ENCODE measurements at regions not wholly inside any gene's neighbourhood (a gene's known extent, or its start where the extent isn't known, plus 50 kb on each side); places are given as distances from the start of the nearest gene placed in this dataset.

DNA sequence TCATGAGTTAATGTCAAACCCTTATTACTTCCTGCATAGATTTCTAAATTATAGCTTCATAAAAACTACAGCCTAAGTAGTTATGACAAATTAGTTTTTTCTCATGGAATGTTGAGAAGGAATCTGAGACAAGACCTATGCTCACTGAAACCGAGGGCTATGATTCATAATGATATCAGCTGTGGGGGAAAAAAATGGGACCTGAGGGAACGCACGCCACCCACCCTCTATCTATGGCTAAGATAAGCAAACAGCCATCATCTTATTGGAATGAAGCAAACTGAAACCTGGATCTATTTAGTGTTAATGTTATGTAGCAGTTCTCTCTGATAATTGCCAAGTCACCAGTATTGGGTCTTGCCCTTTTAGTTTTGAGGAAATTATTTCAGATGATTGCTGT, 906.9 kb upstream of the RAG2 start:
- TF ChIP-seq, protein P1, sequence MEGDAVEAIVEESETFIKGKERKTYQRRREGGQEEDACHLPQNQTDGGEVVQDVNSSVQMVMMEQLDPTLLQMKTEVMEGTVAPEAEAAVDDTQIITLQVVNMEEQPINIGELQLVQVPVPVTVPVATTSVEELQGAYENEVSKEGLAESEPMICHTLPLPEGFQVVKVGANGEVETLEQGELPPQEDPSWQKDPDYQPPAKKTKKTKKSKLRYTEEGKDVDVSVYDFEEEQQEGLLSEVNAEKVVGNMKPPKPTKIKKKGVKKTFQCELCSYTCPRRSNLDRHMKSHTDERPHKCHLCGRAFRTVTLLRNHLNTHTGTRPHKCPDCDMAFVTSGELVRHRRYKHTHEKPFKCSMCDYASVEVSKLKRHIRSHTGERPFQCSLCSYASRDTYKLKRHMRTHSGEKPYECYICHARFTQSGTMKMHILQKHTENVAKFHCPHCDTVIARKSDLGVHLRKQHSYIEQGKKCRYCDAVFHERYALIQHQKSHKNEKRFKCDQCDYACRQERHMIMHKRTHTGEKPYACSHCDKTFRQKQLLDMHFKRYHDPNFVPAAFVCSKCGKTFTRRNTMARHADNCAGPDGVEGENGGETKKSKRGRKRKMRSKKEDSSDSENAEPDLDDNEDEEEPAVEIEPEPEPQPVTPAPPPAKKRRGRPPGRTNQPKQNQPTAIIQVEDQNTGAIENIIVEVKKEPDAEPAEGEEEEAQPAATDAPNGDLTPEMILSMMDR (IDR thresholded peaks at IDR 0.05) = no peak
- no peak for TF ChIP-seq POLR2AphosphoS5 (IDR thresholded peaks at IDR 0.05; ENCODE audit: low read depth, low read length)
- TF ChIP-seq SIN3A (IDR thresholded peaks at IDR 0.05; ENCODE audit: borderline replicate concordance, insufficient read depth, low read depth, low read length) = no peak
- TF ChIP-seq TCF7L2 (IDR thresholded peaks at IDR 0.05; ENCODE audit: low read depth, low read length) = no peak
- TF ChIP-seq REST (IDR thresholded peaks at IDR 0.05; ENCODE audit: insufficient read depth in 1 of 2, low read depth in 2 of 2, low read length in 1 of 2) = no peak

Data from Panc1 (cell line).